H1 (cell line): ENCODE measurements at regions not wholly inside any gene's neighbourhood (a gene's known extent, or its start where the extent isn't known, plus 50 kb on each side); places are given as distances from the start of the nearest gene placed in this dataset.

Experiments used
- CTCF ChIA-PET: fragments of 300-600 bp; sonication (Branson Sonifier 250); formaldehyde crosslinking; loops from one replicate; lab custom pipeline; 2021; ENCODE audit not compliant: partially characterized antibody; lab: Charles Lee
- POLR2A ChIA-PET: fragments of 300-600 bp; sonication (Branson Sonifier 250); formaldehyde crosslinking; loops from one replicate; lab custom pipeline; 2021; ENCODE audit warnings: inconsistent platforms; ENCODE audit not compliant: partially characterized antibody; lab: Charles Lee
- DNase-seq, 2 experiments: peaks; one replicate each; pipeline versions ENCODE4 v3.0.0 to v3.0.0-alpha.2; 2010 to 2022; ENCODE audit warnings: low spot score in 2 of 2, low read depth in 1 of 2, mixed read lengths in 1 of 2
- FAIRE-seq: peaks from 2 replicates; lab custom pipeline; 2011; peaks lifted over from hg19 to GRCh38; lab: Jason Lieb, UNC
- H2AFZ ChIP-seq: 2 replicates; pipeline ENCODE4 v1.8.1; 2012; ENCODE audit warnings: low read length, inconsistent platforms
- H2AK5ac ChIP-seq: 2 replicates; pipeline ENCODE4 v1.6.1; 2013; ENCODE audit warnings: low read depth, low read length
- H2BK120ac ChIP-seq: replicated peaks from 2 replicates; pipeline ENCODE3; 2013; ENCODE audit warnings: low read depth, low read length, inconsistent platforms
- H2BK12ac ChIP-seq: 2 replicates; pipeline ENCODE4 v1.6.1; 2013; ENCODE audit warnings: low read depth, low read length
- H2BK15ac ChIP-seq: 2 replicates; pipeline ENCODE4 v1.6.1; 2013; ENCODE audit warnings: low read length
- H2BK20ac ChIP-seq: 2 replicates; pipeline ENCODE4 v1.6.1; 2013; ENCODE audit warnings: low read length
- H2BK5ac ChIP-seq: 2 replicates; pipeline ENCODE4 v1.6.1; 2013; ENCODE audit warnings: low read depth, low read length
- H3K14ac ChIP-seq: 2 replicates; pipeline ENCODE4 v1.6.1; 2013; ENCODE audit warnings: inconsistent platforms; ENCODE audit not compliant: insufficient read length
- H3K18ac ChIP-seq: 2 replicates; pipeline ENCODE4 v1.6.1; 2013; ENCODE audit warnings: low read length; ENCODE audit errors: extremely low read depth
- H3K23ac ChIP-seq: 2 replicates; pipeline ENCODE4 v1.6.1; 2013; ENCODE audit warnings: inconsistent platforms; ENCODE audit not compliant: insufficient read length
- H3K23me2 ChIP-seq: 2 replicates; pipeline ENCODE4 v1.6.1; 2013; ENCODE audit warnings: low read depth, low read length
- H3K27ac ChIP-seq: 2 replicates; pipeline ENCODE4 v1.6.1; 2011; ENCODE audit warnings: low read depth, low read length, inconsistent platforms
- H3K27me3 ChIP-seq, 4 experiments: replicated peaks in 1 of 4; 1 replicate in 1 of 4; 2 replicates in 3 of 4; pipeline versions ENCODE4 v1.6.1 to v1.8.1; 2011 to 2013; ENCODE audit warnings: low read length in 3 of 4, mild to moderate bottlenecking in 3 of 4, inconsistent platforms in 2 of 4, mixed read lengths in 2 of 4, moderate library complexity in 1 of 4; ENCODE audit not compliant: control insufficient read depth in 3 of 4, insufficient read depth in 3 of 4; ENCODE audit errors: extremely low read depth in 1 of 4
- H3K36me3 ChIP-seq, 4 experiments: 2 replicates each; pipeline versions ENCODE4 v1.6.1 to v1.8.1; 2011 to 2013; ENCODE audit warnings: mild to moderate bottlenecking in 4 of 4, low read length in 3 of 4, moderate library complexity in 2 of 4, control low read depth in 1 of 4, inconsistent platforms in 1 of 4; ENCODE audit not compliant: insufficient read depth in 4 of 4, control insufficient read depth in 2 of 4
- H3K4ac ChIP-seq: replicated peaks from 2 replicates; pipeline ENCODE3; 2013; ENCODE audit warnings: low read length, low read depth, mixed read lengths, inconsistent platforms; ENCODE audit not compliant: insufficient read length
- H3K4me1 ChIP-seq, 4 experiments: replicated peaks in 1 of 4; 1 replicate in 1 of 4; 2 replicates in 3 of 4; pipeline versions ENCODE4 v1.6.1 to v1.8.1; 2011 to 2013; ENCODE audit warnings: low read length in 3 of 4, inconsistent platforms in 2 of 4, mixed read lengths in 1 of 4; ENCODE audit not compliant: insufficient read depth in 4 of 4, control insufficient read depth in 3 of 4
- H3K4me2 ChIP-seq, 2 experiments: 2 replicates each; pipeline versions ENCODE4 v1.6.1 to v1.8.1; 2011 to 2013; ENCODE audit warnings: low read depth in 2 of 2, low read length in 2 of 2, control low read depth in 1 of 2, inconsistent platforms in 1 of 2, mild to moderate bottlenecking in 1 of 2; ENCODE audit not compliant: insufficient read depth in 1 of 2
- H3K4me3 ChIP-seq, 4 experiments: fragments of 200-600, 300-600 bp in 1 of 4; sonication (generic), shearing (Covaris generic), sonication (Bioruptor Twin) in 1 of 4; 2 replicates each; pipeline versions ENCODE4 v1.5.1 to v1.8.1; 2011 to 2016; ENCODE audit warnings: low read length in 4 of 4, low read depth in 3 of 4, control low read depth in 2 of 4, inconsistent platforms in 2 of 4, mild to moderate bottlenecking in 2 of 4, mixed read lengths in 1 of 4, moderate library complexity in 1 of 4; ENCODE audit not compliant: insufficient read depth in 2 of 4; ENCODE audit errors: extremely low read depth in 1 of 4
- H3K56ac ChIP-seq: replicated peaks from 2 replicates; pipeline ENCODE3; 2013; ENCODE audit warnings: low read depth, mild to moderate bottlenecking, mixed read lengths, low read length, inconsistent platforms; ENCODE audit not compliant: insufficient read length
- H3K79me1 ChIP-seq: 2 replicates; pipeline ENCODE4 v1.6.1; 2013; ENCODE audit warnings: low read depth, low read length, control low read depth
- H3K79me2 ChIP-seq, 2 experiments: 2 replicates each; pipeline versions ENCODE4 v1.6.1 to v1.8.1; 2012 to 2013; ENCODE audit warnings: low read length in 2 of 2, mild to moderate bottlenecking in 2 of 2, inconsistent platforms in 1 of 2; ENCODE audit not compliant: insufficient read depth in 2 of 2, control insufficient read depth in 1 of 2
- H3K9ac ChIP-seq, 4 experiments: replicated peaks in 1 of 4; 1 replicate in 1 of 4; 2 replicates in 3 of 4; pipeline versions ENCODE4 v1.6.1 to v1.8.1; 2011 to 2013; ENCODE audit warnings: low read depth in 3 of 4, low read length in 3 of 4, control low read depth in 2 of 4, mild to moderate bottlenecking in 2 of 4, moderate library complexity in 2 of 4, inconsistent platforms in 1 of 4; ENCODE audit errors: extremely low read depth in 1 of 4
- H3K9me3 ChIP-seq, 2 experiments: 2 replicates each; pipeline versions ENCODE4 v1.6.1 to v1.8.1; 2012 to 2013; ENCODE audit warnings: mild to moderate bottlenecking in 2 of 2, moderate library complexity in 2 of 2, control low read depth in 1 of 2, inconsistent platforms in 1 of 2, low read depth in 1 of 2, low read length in 1 of 2, mixed read lengths in 1 of 2; ENCODE audit not compliant: insufficient read depth in 2 of 2
- H4K20me1 ChIP-seq, 2 experiments: replicated peaks in 1 of 2; 2 replicates each; pipeline versions ENCODE3 to v1.8.1; 2011 to 2013; ENCODE audit warnings: inconsistent platforms in 2 of 2, low read length in 2 of 2, mild to moderate bottlenecking in 1 of 2; ENCODE audit not compliant: insufficient read depth in 2 of 2, control insufficient read depth in 1 of 2
- H4K5ac ChIP-seq: 2 replicates; pipeline ENCODE4 v1.6.1; 2013; ENCODE audit warnings: low read length, low read depth, mixed read lengths, inconsistent platforms; ENCODE audit not compliant: insufficient read length
- H4K8ac ChIP-seq: 2 replicates; pipeline ENCODE4 v1.8.0; 2013; ENCODE audit warnings: mild to moderate bottlenecking, moderate library complexity, low read length, inconsistent platforms; ENCODE audit not compliant: insufficient read depth; ENCODE audit errors: extremely low read depth
- H4K91ac ChIP-seq: replicated peaks from 2 replicates; pipeline ENCODE3; 2013; ENCODE audit warnings: low read length, mixed read lengths, inconsistent platforms; ENCODE audit not compliant: insufficient read length
- ATF2 ChIP-seq: IDR thresholded peaks from 2 replicates; pipeline ENCODE4 v1.6.1; 2012; ENCODE audit warnings: low read length, inconsistent platforms
- BRCA1 ChIP-seq: IDR thresholded peaks from 2 replicates; pipeline ENCODE4 v1.6.1; 2012; ENCODE audit warnings: low read depth, low read length, improper control_type of control experiment
- CREB1 ChIP-seq: IDR thresholded peaks from 2 replicates; pipeline ENCODE4 v1.6.1; 2012; ENCODE audit warnings: inconsistent platforms
- EGR1 ChIP-seq: IDR thresholded peaks from 2 replicates; pipeline ENCODE4 v1.6.1; 2011; ENCODE audit warnings: low read depth, low read length, borderline replicate concordance
- GABPA ChIP-seq: IDR thresholded peaks from 2 replicates; pipeline ENCODE4 v1.6.1; 2011; ENCODE audit warnings: mild to moderate bottlenecking, low read length, moderate library complexity, borderline replicate concordance; ENCODE audit not compliant: insufficient read depth
- KDM4A ChIP-seq: IDR thresholded peaks from one replicate; pipeline ENCODE4 v1.7.1; 2012; ENCODE audit warnings: low read depth, mild to moderate bottlenecking, moderate library complexity, low read length, inconsistent platforms; ENCODE audit not compliant: severe bottlenecking
- KDM5A ChIP-seq: fragments of 200-600 bp; IDR thresholded peaks from 2 replicates; pipeline ENCODE4 v1.7.1; 2012; ENCODE audit warnings: mild to moderate bottlenecking, low read length, inconsistent platforms, mixed read lengths
- NANOG ChIP-seq: IDR thresholded peaks from 2 replicates; pipeline ENCODE4 v1.6.1; 2011; ENCODE audit warnings: low read length, low read depth, mild to moderate bottlenecking, inconsistent platforms; ENCODE audit not compliant: insufficient read depth, poor library complexity, severe bottlenecking
- PHF8 ChIP-seq: fragments of 200-600 bp; sonication (generic); conservative IDR thresholded peaks from 2 replicates; pipeline ENCODE4 v1.7.1; 2012; ENCODE audit warnings: low read depth, mild to moderate bottlenecking, inconsistent platforms, low read length, moderate library complexity
- POLR2AphosphoS5 ChIP-seq: IDR thresholded peaks from 2 replicates; pipeline ENCODE4 v1.6.1; 2011; ENCODE audit warnings: low read depth, low read length
- TBP ChIP-seq: IDR thresholded peaks from 2 replicates; pipeline ENCODE4 v1.6.1; 2011; ENCODE audit warnings: low read depth, low read length, improper control_type of control experiment
- USF2 ChIP-seq: IDR thresholded peaks from 2 replicates; pipeline ENCODE4 v1.6.1; 2011; ENCODE audit warnings: low read length, improper control_type of control experiment
- WGBS, 2 experiments: shearing (Covaris generic) in 1 of 2; methylation state at CpG; one replicate each; pipeline versions ENCODE4 v1.1.6 to v1.1.7; 2013 to 2015; ENCODE audit warnings: low lambda C conversion rate in 2 of 2, mixed read lengths in 2 of 2, inconsistent platforms in 1 of 2, low coverage in 1 of 2, missing lambda C conversion rate in 1 of 2; ENCODE audit not compliant: insufficient replicate concordance in 2 of 2, insufficient coverage in 1 of 2, insufficient read length in 1 of 2; ENCODE audit errors: extremely low coverage in 1 of 2, missing lambda C conversion rate in 1 of 2; 5-methylcytosine and 5-hydroxymethylcytosine counted together

GRCh38 chr16:60646631-60647030 is 1389.6 kb downstream of the CDH8 start:
- H3K79me2 ChIP-seq: no peaks in the 10 kb centered on the region
- no peak overlapping the region for H3K4ac ChIP-seq
- H3K23ac ChIP-seq: no peak overlapping the region
- no peaks in the 10 kb centered on the region for H4K20me1 ChIP-seq
- no peak overlapping the region for H3K14ac ChIP-seq
- no peak overlapping the region for H3K4me3 ChIP-seq
- no peak for FAIRE-seq
- no peak overlapping the region for H3K18ac ChIP-seq
- H2AFZ ChIP-seq: no peak overlapping the region
- no peak for DNase-seq
- no peak overlapping the region for H3K27ac ChIP-seq
- no peaks in the 10 kb centered on the region for H3K9me3 ChIP-seq
- no peak overlapping the region for H4K91ac ChIP-seq
- no peaks in the 10 kb centered on the region; a peak in 1 of 7 replicates for H3K4me1 ChIP-seq
- no peaks in the 10 kb centered on the region for H3K23me2 ChIP-seq
- H2BK12ac ChIP-seq: no peak overlapping the region
- H3K56ac ChIP-seq: no peak overlapping the region
- H4K5ac ChIP-seq: no peak overlapping the region
- no peak overlapping the region for H2AK5ac ChIP-seq
- WGBS, 2 experiments: 95% methylated on average over 4 of the region's 4 CpGs; no CpG with 5 or more reads in 1 of the 2 experiments
- no peak overlapping the region for H3K4me2 ChIP-seq
- ChIA-PET CTCF (no interaction called here), POLR2A (no interaction called here)
- H3K36me3 ChIP-seq: no peaks in the 10 kb centered on the region
- H2BK120ac ChIP-seq: no peak overlapping the region
- H2BK15ac ChIP-seq: no peak overlapping the region
- TF ChIP-seq KDM4A (no peak), BRCA1 (no peak), GABPA (no peak), USF2 (no peak), PHF8 (no peak), EGR1 (no peak), TBP (no peak), CREB1 (no peak), NANOG (no peak), KDM5A (no peak), POLR2AphosphoS5 (no peak), ATF2 (no peak)
- no peaks in the 10 kb centered on the region for H3K79me1 ChIP-seq
- H2BK20ac ChIP-seq: no peak overlapping the region
- no peak overlapping the region for H3K9ac ChIP-seq
- no peak overlapping the region for H4K8ac ChIP-seq
- H3K27me3 ChIP-seq: no peaks in the 10 kb centered on the region
- H2BK5ac ChIP-seq: no peak overlapping the region
